HG02623 (cell line): ENCODE measurements at regions not wholly inside any gene's neighbourhood (a gene's known extent, or its start where the extent isn't known, plus 50 kb on each side); places are given as distances from the start of the nearest gene placed in this dataset.

Experiments used
- ATAC-seq: cut with Tn5 transposase; IDR thresholded peaks from one replicate; pipeline ENCODE4 v1.9.1; 2021; ENCODE audit warnings: moderate library complexity; ENCODE audit not compliant: unreplicated experiment

- no peak for ATAC-seq
Observed at GRCh38 chr2:237213315-237214022, 127.8 kb downstream of the COPS8 start.

GRCh38 chr2:237214030-237214675 lies 128.5 kb downstream of the COPS8 start:
- ATAC-seq, result no peak

GRCh38 chr2:237214963-237215362 lies 129.3 kb downstream of the COPS8 start:
- ATAC-seq, result no peak

- no peak for ATAC-seq
Observed at GRCh38 chr2:237217995-237218616, 132.4 kb downstream of the COPS8 start.

GRCh38 chr2:237218756-237219155 lies 133.1 kb downstream of the COPS8 start:
- ATAC-seq, result no peak

- ATAC-seq, result no peak
Observed at GRCh38 chr2:237219826-237220225, 134.1 kb downstream of the COPS8 start.

- no peak for ATAC-seq
Observed at GRCh38 chr2:237221443-237221842, 135.8 kb downstream of the COPS8 start.

GRCh38 chr2:237222178-237222577 lies 136.5 kb downstream of the COPS8 start:
- no peak for ATAC-seq

GRCh38 chr2:237222601-237223041 lies 136.9 kb downstream of the COPS8 start:
- ATAC-seq, result no peak

GRCh38 chr2:237223201-237223861 lies 137.6 kb downstream of the COPS8 start:
- ATAC-seq, result no peak

- ATAC-seq, result no peak
Observed at GRCh38 chr2:237227190-237227589, 141.5 kb downstream of the COPS8 start.

GRCh38 chr2:237227592-237228280 lies 142.0 kb downstream of the COPS8 start:
- ATAC-seq, result no peak

GRCh38 chr2:237228281-237228625 lies 142.6 kb downstream of the COPS8 start:
- no peak for ATAC-seq

- no peak for ATAC-seq
Observed at GRCh38 chr2:237229905-237230304, 144.2 kb downstream of the COPS8 start.

- ATAC-seq, result no peak
Observed at GRCh38 chr2:237230355-237230754, 144.7 kb downstream of the COPS8 start.

GRCh38 chr2:237231593-237231992 lies 145.9 kb downstream of the COPS8 start:
- no peak for ATAC-seq

- no peak for ATAC-seq
Observed at GRCh38 chr2:237232166-237232565, 146.5 kb downstream of the COPS8 start.

- no peak for ATAC-seq
Observed at GRCh38 chr2:237234268-237234667, 148.6 kb downstream of the COPS8 start.

GRCh38 chr2:237235383-237236095 lies 149.8 kb downstream of the COPS8 start:
- no peak for ATAC-seq

GRCh38 chr2:237236188-237236587 lies 150.5 kb downstream of the COPS8 start:
- no peak for ATAC-seq
